Astrocyte (in vitro differentiated cells and primary cell): ENCODE measurements at regions not wholly inside any gene's neighbourhood (a gene's known extent, or its start where the extent isn't known, plus 50 kb on each side); places are given as distances from the start of the nearest gene placed in this dataset.

Experiments
- DNase-seq: peaks from one replicate; pipeline ENCODE4 v3.0.0-alpha.2; 2010; ENCODE audit warnings: low read depth
- FAIRE-seq: peaks from 2 replicates; lab custom pipeline; 2011; peaks lifted over from hg19 to GRCh38; lab: Jason Lieb, UNC
- H2AFZ ChIP-seq: 2 replicates; pipeline ENCODE4 v1.6.0; 2012; ENCODE audit warnings: low read depth, low read length, inconsistent platforms
- H3K27ac ChIP-seq: 2 replicates; pipeline ENCODE4 v1.5.1; 2011; ENCODE audit warnings: low read depth, low read length, inconsistent platforms
- H3K27me3 ChIP-seq: 2 replicates; pipeline ENCODE4 v1.6.0; 2011; ENCODE audit warnings: low read length, inconsistent platforms; ENCODE audit not compliant: insufficient read depth
- H3K36me3 ChIP-seq: 2 replicates; pipeline ENCODE4 v1.5.1; 2011; ENCODE audit warnings: low read length, inconsistent platforms; ENCODE audit not compliant: insufficient read depth
- H3K4me1 ChIP-seq: 2 replicates; pipeline ENCODE4 v1.5.1; 2011; ENCODE audit warnings: low read length, inconsistent platforms; ENCODE audit not compliant: insufficient read depth
- H3K4me2 ChIP-seq: 2 replicates; pipeline ENCODE4 v1.6.0; 2012; ENCODE audit warnings: low read length, inconsistent platforms
- H3K4me3 ChIP-seq: 2 replicates; pipeline ENCODE4 v1.5.1; 2011; ENCODE audit warnings: low read depth, mild to moderate bottlenecking, low read length, inconsistent platforms; ENCODE audit not compliant: insufficient read depth
- H3K79me2 ChIP-seq: 2 replicates; pipeline ENCODE4 v1.6.0; 2012; ENCODE audit warnings: mild to moderate bottlenecking, low read length, inconsistent platforms; ENCODE audit not compliant: insufficient read depth
- H3K9ac ChIP-seq: 2 replicates; pipeline ENCODE4 v1.6.0; 2012; ENCODE audit warnings: mild to moderate bottlenecking, low read length, inconsistent platforms
- H3K9me3 ChIP-seq: 2 replicates; pipeline ENCODE4 v1.5.1; 2012; ENCODE audit warnings: low read depth, mild to moderate bottlenecking, low read length, inconsistent platforms; ENCODE audit not compliant: insufficient read depth
- H4K20me1 ChIP-seq: 2 replicates; pipeline ENCODE4 v1.6.0; 2012; ENCODE audit warnings: low read length, inconsistent platforms; ENCODE audit not compliant: insufficient read depth
- H3K27ac Mint-ChIP-seq: one replicate; pipeline ENCODE4 v1.8.0; 2021; ENCODE audit warnings: mild to moderate bottlenecking, mixed read lengths; ENCODE audit not compliant: unreplicated experiment
- H3K27me3 Mint-ChIP-seq: one replicate; pipeline ENCODE4 v1.8.0; 2021; ENCODE audit warnings: low read depth, mixed read lengths; ENCODE audit not compliant: unreplicated experiment
- H3K36me3 Mint-ChIP-seq: one replicate; pipeline ENCODE4 v1.8.0; 2021; ENCODE audit warnings: low read depth, mixed read lengths; ENCODE audit not compliant: unreplicated experiment
- H3K4me1 Mint-ChIP-seq: one replicate; pipeline ENCODE4 v1.8.0; 2021; ENCODE audit warnings: low read depth, mixed read lengths; ENCODE audit not compliant: unreplicated experiment
- H3K4me3 Mint-ChIP-seq: one replicate; pipeline ENCODE4 v1.8.0; 2021; ENCODE audit warnings: mild to moderate bottlenecking, moderate library complexity, mixed read lengths; ENCODE audit not compliant: unreplicated experiment
- H3K9me3 Mint-ChIP-seq: one replicate; pipeline ENCODE4 v1.8.0; 2021; ENCODE audit warnings: mild to moderate bottlenecking, mixed read lengths; ENCODE audit not compliant: unreplicated experiment
- EZH2 ChIP-seq: IDR thresholded peaks from 2 replicates; pipeline ENCODE4 v1.6.1; 2012; ENCODE audit warnings: mild to moderate bottlenecking, low read length, inconsistent platforms; ENCODE audit not compliant: insufficient read depth
- TF ChIP-seq, protein P1 (sequence below): IDR thresholded peaks from 2 replicates; pipeline ENCODE4 v1.5.1; 2011; ENCODE audit warnings: low read depth, mild to moderate bottlenecking, inconsistent platforms, low read length, moderate library complexity; ENCODE audit not compliant: insufficient read depth

DNA sequence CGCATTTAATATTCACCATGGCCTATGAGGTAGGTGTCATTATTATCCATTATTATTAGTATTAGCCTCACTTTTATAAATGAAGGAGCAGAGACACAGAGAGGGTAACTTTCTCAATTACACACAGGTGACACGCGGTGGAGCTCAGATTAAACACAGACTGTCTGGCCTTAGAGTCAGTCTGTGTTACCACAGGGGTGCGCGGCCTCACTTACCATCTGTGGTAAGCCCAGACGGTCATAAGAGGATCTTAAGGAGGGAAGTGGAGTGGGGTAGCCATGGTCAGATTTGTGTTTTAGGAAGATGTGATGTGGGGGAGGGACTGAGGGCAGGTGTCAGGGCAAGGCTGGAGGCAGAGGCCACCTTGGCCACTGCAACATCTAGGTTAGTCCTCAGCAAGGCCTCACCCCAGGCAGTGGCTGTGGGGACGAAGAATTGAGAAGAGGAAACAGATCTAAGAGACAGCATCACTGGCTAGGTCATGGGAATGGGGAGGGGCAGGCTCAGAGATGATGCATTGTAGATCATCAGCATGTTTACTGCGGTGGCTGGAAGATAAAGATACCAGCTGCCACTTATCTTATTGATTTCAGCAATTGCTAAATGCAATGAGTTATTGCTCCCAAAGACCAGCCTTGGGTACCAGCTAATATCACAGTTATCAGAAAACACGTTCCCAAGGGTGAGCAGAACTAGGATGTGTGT, 67.1 kb downstream of the SERPINA3 start:
- Histone ChIP-seq H3K9me3 (no peaks in the 10 kb centered on the region), H3K4me1 (no peaks in the 10 kb centered on the region), H4K20me1 (no peaks in the 10 kb centered on the region), H3K9ac (no peak overlapping the region), H3K4me2 (no peak overlapping the region), H3K27ac (no peak overlapping the region), H2AFZ (no peak overlapping the region), H3K36me3 (no peaks in the 10 kb centered on the region), H3K4me3 (no peak overlapping the region), H3K79me2 (no peaks in the 10 kb centered on the region), H3K27me3 (no peaks in the 10 kb centered on the region)
- Mint-ChIP-seq H3K27me3 (peaks cover 13% of the 10 kb centered on the region), H3K4me1 (no peaks in the 10 kb centered on the region), H3K27ac (no peak overlapping the region), H3K4me3 (no peak overlapping the region), H3K9me3 (no peaks in the 10 kb centered on the region), H3K36me3 (no peaks in the 10 kb centered on the region)
- FAIRE-seq: no peak
- no peak for DNase-seq
- TF ChIP-seq EZH2: no peak
- TF ChIP-seq, protein P1, sequence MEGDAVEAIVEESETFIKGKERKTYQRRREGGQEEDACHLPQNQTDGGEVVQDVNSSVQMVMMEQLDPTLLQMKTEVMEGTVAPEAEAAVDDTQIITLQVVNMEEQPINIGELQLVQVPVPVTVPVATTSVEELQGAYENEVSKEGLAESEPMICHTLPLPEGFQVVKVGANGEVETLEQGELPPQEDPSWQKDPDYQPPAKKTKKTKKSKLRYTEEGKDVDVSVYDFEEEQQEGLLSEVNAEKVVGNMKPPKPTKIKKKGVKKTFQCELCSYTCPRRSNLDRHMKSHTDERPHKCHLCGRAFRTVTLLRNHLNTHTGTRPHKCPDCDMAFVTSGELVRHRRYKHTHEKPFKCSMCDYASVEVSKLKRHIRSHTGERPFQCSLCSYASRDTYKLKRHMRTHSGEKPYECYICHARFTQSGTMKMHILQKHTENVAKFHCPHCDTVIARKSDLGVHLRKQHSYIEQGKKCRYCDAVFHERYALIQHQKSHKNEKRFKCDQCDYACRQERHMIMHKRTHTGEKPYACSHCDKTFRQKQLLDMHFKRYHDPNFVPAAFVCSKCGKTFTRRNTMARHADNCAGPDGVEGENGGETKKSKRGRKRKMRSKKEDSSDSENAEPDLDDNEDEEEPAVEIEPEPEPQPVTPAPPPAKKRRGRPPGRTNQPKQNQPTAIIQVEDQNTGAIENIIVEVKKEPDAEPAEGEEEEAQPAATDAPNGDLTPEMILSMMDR: no peak

DNA sequence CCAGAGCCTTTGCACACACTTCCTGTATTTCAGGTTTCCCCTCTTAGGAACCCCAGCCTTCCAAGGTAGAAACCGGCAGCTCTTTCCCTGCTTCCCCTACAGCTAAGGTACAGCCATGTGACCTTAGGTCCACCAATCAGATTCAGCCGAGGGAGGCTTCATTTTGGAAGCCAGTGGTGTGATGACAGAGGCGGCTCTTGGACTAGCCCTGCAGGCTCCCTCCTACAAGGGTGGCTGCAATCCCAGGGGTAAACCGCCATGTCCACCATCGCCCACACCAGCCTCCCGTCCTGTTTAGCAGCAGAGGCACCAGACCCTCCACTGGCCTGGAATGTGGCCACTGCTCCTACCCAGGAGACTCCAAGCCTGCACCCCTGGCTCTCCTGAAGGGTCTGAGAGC, 65.6 kb downstream of the SERPINA3 start:
- no peaks in the 10 kb centered on the region for H4K20me1 ChIP-seq
- no peak overlapping the region for H3K27ac ChIP-seq
- Mint-ChIP-seq H3K4me3 (no peak overlapping the region), H3K4me1 (no peaks in the 10 kb centered on the region), H3K9me3 (no peaks in the 10 kb centered on the region), H3K36me3 (no peaks in the 10 kb centered on the region), H3K27me3 (peaks cover 15% of the 10 kb centered on the region), H3K27ac (no peak overlapping the region)
- DNase-seq (no peak), FAIRE-seq (no peak)
- no peaks in the 10 kb centered on the region for H3K79me2 ChIP-seq
- no peak overlapping the region for H3K4me3 ChIP-seq
- no peak overlapping the region for H3K4me2 ChIP-seq
- no peaks in the 10 kb centered on the region for H3K27me3 ChIP-seq
- TF ChIP-seq, protein P1: no peak
- TF ChIP-seq EZH2: no peak
- peaks cover 7% of the 10 kb centered on the region for H3K4me1 ChIP-seq
- H3K9me3 ChIP-seq: no peaks in the 10 kb centered on the region
- H3K36me3 ChIP-seq: no peaks in the 10 kb centered on the region
- no peak overlapping the region for H3K9ac ChIP-seq
- H2AFZ ChIP-seq: no peak overlapping the region

DNA sequence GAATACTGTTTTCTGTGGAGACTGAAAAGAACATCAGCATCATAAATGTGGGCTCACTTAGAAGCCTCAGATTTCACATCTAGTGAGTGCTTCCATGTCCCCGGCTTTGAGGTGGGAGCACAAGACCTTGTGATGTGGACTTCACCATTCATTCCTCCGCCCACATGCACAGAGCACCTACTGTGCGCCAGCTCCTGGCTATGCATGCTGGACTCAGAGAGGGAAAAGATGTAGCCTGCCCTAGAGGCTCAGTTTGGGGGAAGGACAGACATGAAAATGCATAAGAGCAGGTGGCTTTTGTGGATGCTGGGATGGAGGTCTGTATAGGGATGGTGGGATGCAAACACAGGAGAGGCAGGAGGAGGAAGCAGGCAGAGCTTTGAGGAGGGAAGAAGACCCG, 65.0 kb downstream of the SERPINA3 start:
- TF ChIP-seq, protein P1: no peak
- no peak for TF ChIP-seq EZH2
- H3K4me2 ChIP-seq: no peak overlapping the region
- peaks cover 7% of the 10 kb centered on the region for H3K4me1 ChIP-seq
- Mint-ChIP-seq H3K4me1 (no peaks in the 10 kb centered on the region), H3K27me3 (peaks cover 16% of the 10 kb centered on the region), H3K27ac (no peak overlapping the region), H3K36me3 (no peaks in the 10 kb centered on the region), H3K4me3 (no peak overlapping the region), H3K9me3 (no peaks in the 10 kb centered on the region)
- FAIRE-seq (no peak), DNase-seq (no peak)
- H3K27ac ChIP-seq: no peak overlapping the region
- H3K9me3 ChIP-seq: no peaks in the 10 kb centered on the region
- no peaks in the 10 kb centered on the region for H3K27me3 ChIP-seq
- no peaks in the 10 kb centered on the region for H4K20me1 ChIP-seq
- H2AFZ ChIP-seq: no peak overlapping the region
- no peak overlapping the region for H3K4me3 ChIP-seq
- H3K9ac ChIP-seq: no peak overlapping the region
- no peaks in the 10 kb centered on the region for H3K79me2 ChIP-seq
- no peaks in the 10 kb centered on the region for H3K36me3 ChIP-seq
